Nephron progenitor cell (in vitro differentiated cells): ENCODE measurements at regions not wholly inside any gene's neighbourhood (a gene's known extent, or its start where the extent isn't known, plus 50 kb on each side); places are given as distances from the start of the nearest gene placed in this dataset.

Experiments
- DNase-seq: peaks from one replicate; pipeline ENCODE4 v3.0.0; 2021
- H3K27ac Mint-ChIP-seq: 2 replicates; pipeline ENCODE4 v1.8.0; 2021; ENCODE audit warnings: mild to moderate bottlenecking, moderate library complexity, mixed read lengths
- H3K27me3 Mint-ChIP-seq: 2 replicates; pipeline ENCODE4 v1.8.0; 2021; ENCODE audit warnings: mild to moderate bottlenecking, low read depth, mixed read lengths; ENCODE audit not compliant: poor library complexity
- H3K36me3 Mint-ChIP-seq: 2 replicates; pipeline ENCODE4 v1.8.0; 2021; ENCODE audit warnings: low read depth, mixed read lengths
- H3K4me1 Mint-ChIP-seq: 2 replicates; pipeline ENCODE4 v1.8.0; 2021; ENCODE audit warnings: mixed read lengths
- H3K4me3 Mint-ChIP-seq: 2 replicates; pipeline ENCODE4 v1.8.0; 2021; ENCODE audit warnings: mild to moderate bottlenecking, moderate library complexity, mixed read lengths
- H3K9me3 Mint-ChIP-seq: 2 replicates; pipeline ENCODE4 v1.8.0; 2021; ENCODE audit warnings: mild to moderate bottlenecking, moderate library complexity, mixed read lengths
- TF ChIP-seq, protein P1 (sequence below): fragments of 200-600 bp; sonication (generic); IDR thresholded peaks from 2 replicates; pipeline ENCODE4 v1.5.0; 2021; ENCODE audit warnings: antibody characterized with exemption

DNA sequence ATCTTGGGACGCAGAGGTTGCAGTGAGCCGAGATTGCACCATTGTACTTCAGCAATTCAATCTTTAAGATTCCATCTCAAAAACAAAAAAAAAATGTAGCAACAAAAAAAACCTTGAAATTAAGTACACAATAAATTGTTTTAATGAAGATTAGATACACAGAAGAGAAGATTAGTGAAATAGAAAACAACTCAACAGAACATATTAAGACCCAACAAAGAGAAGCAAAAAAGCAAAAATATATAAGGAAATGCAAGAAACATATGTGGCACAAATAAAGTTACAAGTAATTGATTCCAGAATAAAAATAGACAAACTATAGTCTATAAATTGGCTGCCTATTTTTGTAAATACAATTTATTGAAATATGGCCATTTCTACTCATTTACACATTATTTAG, 445.2 kb downstream of the EPM2A start:
- Mint-ChIP-seq H3K27me3 (no peaks in the 10 kb centered on the region), H3K4me3 (no peak overlapping the region), H3K36me3 (no peaks in the 10 kb centered on the region), H3K9me3 (peaks cover 22% of the 10 kb centered on the region), H3K27ac (no peak overlapping the region), H3K4me1 (no peaks in the 10 kb centered on the region)
- no peak for DNase-seq
- TF ChIP-seq, protein P1, sequence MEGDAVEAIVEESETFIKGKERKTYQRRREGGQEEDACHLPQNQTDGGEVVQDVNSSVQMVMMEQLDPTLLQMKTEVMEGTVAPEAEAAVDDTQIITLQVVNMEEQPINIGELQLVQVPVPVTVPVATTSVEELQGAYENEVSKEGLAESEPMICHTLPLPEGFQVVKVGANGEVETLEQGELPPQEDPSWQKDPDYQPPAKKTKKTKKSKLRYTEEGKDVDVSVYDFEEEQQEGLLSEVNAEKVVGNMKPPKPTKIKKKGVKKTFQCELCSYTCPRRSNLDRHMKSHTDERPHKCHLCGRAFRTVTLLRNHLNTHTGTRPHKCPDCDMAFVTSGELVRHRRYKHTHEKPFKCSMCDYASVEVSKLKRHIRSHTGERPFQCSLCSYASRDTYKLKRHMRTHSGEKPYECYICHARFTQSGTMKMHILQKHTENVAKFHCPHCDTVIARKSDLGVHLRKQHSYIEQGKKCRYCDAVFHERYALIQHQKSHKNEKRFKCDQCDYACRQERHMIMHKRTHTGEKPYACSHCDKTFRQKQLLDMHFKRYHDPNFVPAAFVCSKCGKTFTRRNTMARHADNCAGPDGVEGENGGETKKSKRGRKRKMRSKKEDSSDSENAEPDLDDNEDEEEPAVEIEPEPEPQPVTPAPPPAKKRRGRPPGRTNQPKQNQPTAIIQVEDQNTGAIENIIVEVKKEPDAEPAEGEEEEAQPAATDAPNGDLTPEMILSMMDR: no peak

DNA sequence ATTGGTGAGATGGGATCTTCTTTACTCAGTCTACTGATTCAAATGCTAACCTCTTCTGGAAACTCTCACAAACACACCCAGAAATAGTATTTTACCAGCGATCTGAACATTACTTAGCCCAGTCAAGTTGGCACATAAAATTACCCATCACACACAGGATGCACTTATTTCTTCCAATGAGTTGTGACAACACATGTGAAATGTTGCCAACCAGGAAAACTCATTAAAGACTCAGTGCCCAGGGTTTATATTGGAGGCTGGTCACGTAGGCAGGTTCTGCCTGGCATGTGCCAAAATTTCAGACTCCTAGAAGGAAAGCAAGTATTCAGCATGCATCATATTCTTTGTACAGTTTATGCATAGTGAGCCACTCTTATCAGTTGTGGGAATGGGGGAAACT, 443.3 kb downstream of the EPM2A start:
- Mint-ChIP-seq H3K27me3 (no peaks in the 10 kb centered on the region), H3K36me3 (no peaks in the 10 kb centered on the region), H3K27ac (no peak overlapping the region), H3K4me3 (no peak overlapping the region), H3K4me1 (no peaks in the 10 kb centered on the region), H3K9me3 (peaks cover 22% of the 10 kb centered on the region)
- TF ChIP-seq, protein P1: no peak
- DNase-seq: no peak

DNA sequence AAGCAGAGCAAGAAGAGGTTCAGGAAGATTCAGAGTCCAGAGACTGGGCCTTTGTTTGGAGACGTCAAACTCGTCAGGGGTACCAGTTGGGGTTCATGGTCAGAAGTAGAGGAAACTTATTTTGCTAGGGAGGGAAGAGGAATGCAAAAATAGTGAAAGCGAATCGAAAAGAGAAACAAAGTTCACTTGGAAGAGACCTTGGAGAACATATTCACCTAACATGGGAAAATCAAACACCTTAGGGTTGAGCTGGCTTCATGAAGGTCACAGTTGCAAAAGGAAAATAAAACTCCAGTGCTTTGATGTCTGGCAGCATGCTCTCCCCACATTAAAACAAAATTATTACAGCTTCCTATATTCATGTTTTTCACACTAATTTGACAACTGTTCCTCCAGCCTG, 440.4 kb downstream of the EPM2A start:
- Mint-ChIP-seq H3K9me3 (peaks cover 19% of the 10 kb centered on the region), H3K27me3 (no peaks in the 10 kb centered on the region)
- TF ChIP-seq, protein P1: no peak

DNA sequence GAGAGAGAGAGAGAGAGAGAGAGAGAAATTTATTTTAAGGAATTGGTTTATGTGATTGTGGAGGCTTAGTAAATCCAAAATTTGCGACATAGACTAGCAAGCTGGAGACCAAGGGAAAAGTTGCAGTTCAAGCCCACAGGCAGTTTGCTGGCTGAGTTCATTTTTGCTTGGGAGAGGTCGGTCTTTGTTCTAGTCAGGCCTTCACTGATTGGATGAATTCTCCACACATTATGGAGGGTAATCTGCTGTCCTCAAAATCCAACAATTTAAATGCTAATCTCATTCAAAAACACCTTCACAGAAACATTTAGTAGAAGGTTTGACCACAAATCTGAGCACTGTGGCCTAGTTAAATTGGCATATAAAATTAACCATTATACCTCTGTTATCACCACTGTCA, 439.6 kb downstream of the EPM2A start:
- no peak for DNase-seq
- Mint-ChIP-seq H3K27me3 (no peaks in the 10 kb centered on the region), H3K36me3 (no peaks in the 10 kb centered on the region), H3K27ac (no peak overlapping the region), H3K4me3 (no peak overlapping the region), H3K9me3 (peaks cover 16% of the 10 kb centered on the region), H3K4me1 (no peaks in the 10 kb centered on the region)
- TF ChIP-seq, protein P1: no peak

More for the DNA sequence above, 440.4 kb downstream of the EPM2A start:
- H3K36me3 Mint-ChIP-seq: no peaks in the 10 kb centered on the region
- no peaks in the 10 kb centered on the region for H3K4me1 Mint-ChIP-seq
- H3K27ac Mint-ChIP-seq: no peak overlapping the region
- no peak overlapping the region for H3K4me3 Mint-ChIP-seq
- DNase-seq: no peak

DNA sequence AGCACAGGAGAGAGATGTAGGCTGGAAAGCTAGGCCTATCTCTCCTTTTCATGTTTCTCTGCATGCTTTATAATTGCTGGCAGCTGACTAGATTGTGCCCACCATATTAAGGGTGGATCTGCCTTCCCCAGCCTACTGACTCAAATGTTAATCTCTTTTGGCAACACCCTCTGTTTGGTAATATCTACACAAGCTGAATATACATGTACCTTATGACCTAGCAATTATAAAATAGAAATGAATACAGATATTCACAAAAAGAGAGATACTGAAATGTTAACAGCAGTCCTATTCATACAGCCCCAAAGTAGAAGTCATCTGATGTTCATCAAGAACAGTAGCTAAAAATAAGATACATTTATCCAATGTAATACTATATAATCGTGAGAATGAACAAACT, 429.6 kb downstream of the EPM2A start:
- Mint-ChIP-seq H3K4me3 (no peak overlapping the region), H3K36me3 (no peaks in the 10 kb centered on the region), H3K27me3 (peaks cover 4% of the 10 kb centered on the region), H3K4me1 (peaks cover 26% of the 10 kb centered on the region), H3K27ac (no peak overlapping the region), H3K9me3 (peaks cover 8% of the 10 kb centered on the region)
- no peak for DNase-seq
- TF ChIP-seq, protein P1: no peak

DNA sequence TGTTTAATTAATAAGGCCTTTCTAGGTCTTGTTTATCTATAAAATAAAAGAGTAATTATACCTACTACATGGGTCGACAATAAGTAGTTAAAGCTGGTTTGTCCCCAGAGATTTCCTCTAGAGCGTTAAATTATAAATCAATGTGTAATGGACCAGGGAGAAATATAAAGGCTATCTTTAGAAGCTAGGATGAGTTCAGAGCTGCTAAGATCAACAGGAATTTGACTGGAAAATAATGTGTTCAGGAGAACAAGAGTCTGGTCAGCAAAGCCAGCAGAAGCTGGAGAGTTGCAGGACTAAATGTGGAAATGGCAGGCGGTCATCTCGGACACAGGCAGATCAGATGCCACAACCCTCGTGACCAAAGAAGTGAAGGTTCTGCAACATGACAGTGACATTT, 428.8 kb downstream of the EPM2A start:
- Mint-ChIP-seq H3K27ac (peak overlapping the region; percentile 33), H3K4me1 (peaks cover 34% of the 10 kb centered on the region), H3K27me3 (peaks cover 4% of the 10 kb centered on the region), H3K4me3 (no peak overlapping the region), H3K9me3 (peaks cover 6% of the 10 kb centered on the region), H3K36me3 (no peaks in the 10 kb centered on the region)
- DNase-seq: no peak
- TF ChIP-seq, protein P1: no peak
